ENCODE measurements at regions not wholly inside any gene's neighbourhood (a gene's known extent, or its start where the extent isn't known, plus 50 kb on each side); places are given as distances from the start of the nearest gene placed in this dataset.

DNA sequence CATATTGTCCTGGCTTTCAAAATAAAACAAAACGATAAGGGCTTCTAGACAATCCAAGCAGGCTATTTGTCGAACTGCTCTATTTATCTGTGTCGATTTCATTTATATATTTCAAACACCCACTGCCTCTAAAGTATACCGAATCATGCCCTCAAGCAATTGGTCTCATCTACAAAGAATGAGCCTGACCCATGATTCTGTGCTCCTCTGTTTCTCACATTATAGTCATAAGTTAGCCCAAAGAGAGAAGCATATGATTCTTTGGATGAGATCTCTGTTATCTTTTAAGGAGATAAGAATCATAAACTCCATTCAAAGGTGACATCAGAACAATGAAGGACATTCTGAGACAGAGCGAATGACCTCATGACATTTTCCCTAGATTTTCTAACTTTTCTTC lies 191.1 kb downstream of the MAP2K6 start:
- DNase-seq: no peak

DNA sequence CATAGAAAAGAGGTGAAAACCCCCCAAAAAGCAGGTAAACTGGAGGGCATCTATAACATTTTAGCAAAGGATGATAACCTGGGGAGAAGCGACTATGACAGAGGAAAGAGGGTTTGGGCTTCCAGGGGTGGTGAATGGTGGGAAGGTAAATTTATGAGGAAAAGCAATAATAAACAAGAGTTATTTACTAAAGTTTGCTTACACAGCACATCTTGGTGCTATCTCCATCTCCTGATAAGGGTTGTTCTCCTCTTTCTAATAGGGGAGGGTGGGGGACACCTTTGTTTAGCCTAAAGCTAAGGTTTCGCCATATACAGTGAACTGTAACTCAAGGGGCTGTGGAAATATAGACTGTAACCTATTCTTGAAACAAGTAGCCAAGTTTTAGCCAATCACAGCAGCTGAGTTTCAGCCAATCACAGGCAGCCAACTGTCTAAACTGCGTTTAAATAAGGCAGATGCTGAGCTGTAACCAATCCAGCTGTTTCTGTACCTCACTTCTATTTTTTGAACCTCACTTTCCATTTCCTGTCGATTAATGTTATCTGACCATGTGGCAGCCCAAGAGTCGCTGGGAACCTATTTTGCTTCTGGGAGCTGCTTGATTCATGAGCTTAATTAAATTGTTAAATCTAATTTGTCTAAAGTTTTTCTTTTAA lies 191.8 kb downstream of the MAP2K6 start:
- DNase-seq: no peak

- DNase-seq: peak; percentile 58
Observed at GRCh38 chr17:69607162-69607834, 192.8 kb downstream of the MAP2K6 start.

- no peak for DNase-seq
Observed at GRCh38 chr17:69608141-69608540, 193.6 kb downstream of the MAP2K6 start.

DNA sequence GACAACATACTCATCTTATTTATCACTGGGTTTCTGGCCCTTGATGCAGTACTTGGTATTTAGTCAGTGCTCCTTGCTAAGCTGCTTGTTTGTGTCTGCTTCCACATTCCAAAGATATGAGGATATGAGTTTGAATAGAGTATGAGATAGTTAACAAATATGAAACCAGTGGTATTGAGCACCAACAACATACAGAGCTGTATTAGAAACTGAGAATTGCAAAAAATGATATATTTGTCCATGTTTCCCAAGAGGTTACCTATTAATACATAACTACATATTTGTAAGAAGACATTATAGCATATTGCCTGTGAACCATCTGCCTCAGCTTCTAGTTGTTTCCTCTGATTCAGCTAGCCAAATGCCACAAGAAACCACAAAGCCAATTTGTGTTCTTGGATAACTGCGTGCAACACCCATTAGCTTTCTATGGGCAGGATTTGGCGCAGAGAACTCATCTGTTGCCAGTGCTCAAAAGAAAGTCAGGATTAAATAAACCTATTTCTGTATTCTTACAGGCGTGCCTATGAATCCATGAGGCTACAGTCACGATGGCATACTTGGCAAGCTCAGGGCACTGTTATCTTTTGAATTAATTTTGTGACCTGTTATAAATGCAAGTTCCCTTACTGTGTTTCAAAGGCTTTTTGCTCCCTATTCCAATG lies 194.4 kb downstream of the MAP2K6 start:
- DNase-seq: no peak

DNA sequence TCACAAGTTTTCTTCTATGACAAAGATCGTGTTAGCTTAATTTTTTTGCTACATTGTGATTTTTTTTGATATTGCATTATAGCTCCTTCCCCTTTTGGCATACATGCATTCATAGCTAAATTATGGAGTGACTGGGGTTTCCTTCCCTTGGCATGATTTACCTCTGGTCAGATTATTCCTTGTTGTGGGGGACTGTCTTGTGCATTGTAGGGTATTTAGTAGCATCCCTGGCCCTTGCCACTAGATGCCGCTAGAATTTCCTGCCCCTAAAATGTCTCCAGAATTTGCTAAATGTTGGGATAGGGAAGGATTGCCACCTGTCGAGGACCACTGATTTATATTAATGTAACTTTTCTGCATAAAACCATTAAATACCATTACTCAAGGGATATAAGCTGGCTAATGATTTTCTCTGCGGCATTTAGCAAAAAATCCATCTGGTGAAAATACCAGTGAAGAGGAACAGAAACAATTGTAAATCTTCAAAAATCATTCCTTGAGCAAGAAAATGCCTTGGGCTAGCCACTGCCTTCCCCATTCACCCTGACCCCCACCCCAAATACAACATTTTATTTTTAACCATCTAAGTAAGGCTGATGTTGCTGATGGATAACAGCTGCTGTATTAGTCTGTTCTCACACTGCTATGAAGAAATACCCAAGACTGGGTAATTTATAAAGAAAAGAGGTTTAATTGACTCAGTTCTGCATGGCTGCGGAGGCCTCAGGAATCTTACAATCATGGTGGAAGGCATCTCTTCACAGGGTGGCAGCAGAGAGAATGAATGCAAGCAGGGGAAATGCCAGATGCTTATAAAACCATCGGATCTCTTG lies 195.2 kb downstream of the MAP2K6 start:
- DNase-seq: no peak

GRCh38 chr17:69620363-69620762 lies 205.9 kb downstream of the MAP2K6 start:
- DNase-seq: no peak

DNA sequence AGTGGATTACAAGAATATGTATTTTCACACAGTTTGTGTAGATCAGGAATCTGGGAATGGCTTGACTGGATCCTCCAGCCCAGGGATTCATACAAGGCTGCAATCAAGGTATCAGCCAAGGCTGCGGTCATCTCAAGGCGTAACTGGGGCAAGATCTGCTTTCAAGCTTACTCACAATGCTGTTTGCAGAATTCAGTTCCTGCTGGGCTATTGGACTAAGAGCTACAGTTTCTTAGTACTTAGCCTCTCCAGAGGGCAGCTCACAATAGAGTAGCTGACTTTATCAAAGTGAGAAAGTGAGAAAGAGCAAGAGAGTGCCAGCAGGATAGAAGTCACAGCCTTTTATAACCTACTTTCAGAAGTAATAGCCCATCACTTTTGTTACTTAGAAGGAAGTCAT lies 211.0 kb downstream of the MAP2K6 start:
- DNase-seq: no peak

- DNase-seq: no peak
Observed at GRCh38 chr17:69630056-69630635, 215.6 kb downstream of the MAP2K6 start.

GRCh38 chr17:69634844-69635243 lies 220.3 kb downstream of the MAP2K6 start:
- no peak for DNase-seq

DNA sequence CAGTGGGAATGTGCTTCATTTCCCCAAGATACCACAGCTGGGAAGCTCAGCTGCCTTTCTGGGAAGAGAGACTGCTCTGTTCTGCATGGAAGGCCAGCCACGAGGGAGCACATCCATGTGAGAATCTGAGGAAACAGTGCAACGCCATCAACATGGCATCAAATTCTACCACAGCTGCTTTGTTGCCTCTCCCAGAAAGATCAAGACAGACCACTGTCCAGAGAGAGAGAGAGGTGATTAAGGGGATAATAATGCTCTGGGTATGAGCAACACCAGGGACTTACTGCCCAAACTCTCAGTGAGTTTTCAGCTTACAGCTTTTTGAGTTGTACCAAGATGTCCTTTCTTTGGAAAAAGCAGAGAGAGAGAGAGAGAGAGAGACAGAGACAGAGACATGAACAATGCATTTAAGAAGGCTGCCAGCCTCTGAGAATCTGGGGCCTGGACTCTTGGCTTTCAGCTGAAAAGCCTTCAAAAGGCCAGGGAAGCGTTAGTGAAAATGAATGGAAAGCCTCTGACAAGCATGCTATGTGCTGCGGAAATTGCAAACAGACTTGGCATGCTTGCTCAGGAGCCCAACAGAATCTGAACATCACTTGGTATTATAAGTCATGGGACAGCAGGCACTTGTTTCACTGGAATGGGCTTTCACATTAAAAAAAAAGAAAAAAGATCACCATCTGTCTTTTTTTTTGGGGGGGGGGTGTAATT lies 223.1 kb downstream of the MAP2K6 start:
- DNase-seq: no peak

DNA sequence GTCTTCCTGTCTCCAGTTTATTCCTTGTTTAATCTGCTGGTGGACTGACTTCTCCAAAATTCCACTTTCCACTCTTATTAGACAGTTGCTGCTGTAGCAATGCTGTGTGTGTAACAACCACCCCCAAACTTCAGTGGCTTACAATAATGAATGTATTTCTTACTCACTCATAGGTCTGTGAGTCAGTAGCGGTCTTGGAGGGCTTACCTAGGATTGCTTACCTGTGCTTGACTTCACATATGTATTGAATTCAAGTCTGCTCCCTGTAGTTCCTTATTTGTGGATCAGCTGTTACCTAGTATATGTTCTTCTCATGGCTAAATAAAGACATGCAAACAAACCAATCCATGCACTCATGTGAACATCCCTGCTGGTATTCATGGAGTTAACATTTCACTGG lies 224.6 kb downstream of the MAP2K6 start:
- no peak for DNase-seq

DNA sequence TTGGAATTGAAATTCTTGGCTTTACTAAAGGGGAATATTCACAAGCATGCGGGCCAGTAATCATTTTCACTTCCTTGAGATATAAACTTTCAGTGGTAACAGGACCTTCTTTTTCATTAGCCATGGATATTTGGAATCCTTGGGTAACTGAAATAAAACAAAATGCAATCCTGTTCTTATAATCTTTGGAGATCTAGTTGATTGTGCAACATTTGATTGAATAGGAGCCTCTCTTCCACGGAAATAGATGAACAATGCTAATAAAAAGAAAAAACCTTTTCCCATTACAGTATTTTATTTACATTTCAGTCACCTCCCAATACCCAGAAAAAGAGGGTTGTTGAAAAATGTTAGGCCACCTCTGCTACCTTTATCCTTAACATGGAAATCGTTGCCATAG lies 225.6 kb downstream of the MAP2K6 start:
- no peak for DNase-seq

DNA sequence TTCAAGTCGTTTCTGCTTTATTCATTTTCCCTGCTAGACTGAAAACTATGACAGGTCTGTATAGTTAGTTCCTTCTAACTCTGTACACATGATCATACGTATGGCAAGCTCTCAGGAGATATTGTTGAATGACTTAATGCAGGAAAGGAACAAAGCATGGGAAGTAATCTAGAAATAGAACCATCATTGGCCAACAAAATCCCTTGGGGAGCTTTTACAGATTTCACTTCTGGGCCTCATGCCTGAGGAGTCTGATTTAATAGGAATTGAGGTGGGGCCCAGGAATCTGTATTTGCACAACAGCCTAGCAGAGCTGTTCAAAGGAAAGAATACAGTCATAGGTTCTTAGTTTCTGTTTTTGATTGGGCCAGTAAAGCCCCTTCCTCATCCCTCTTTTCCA lies 229.2 kb downstream of the MAP2K6 start:
- no peak for DNase-seq

- no peak for DNase-seq
Observed at GRCh38 chr17:69646729-69647128, 232.2 kb downstream of the MAP2K6 start.

DNA sequence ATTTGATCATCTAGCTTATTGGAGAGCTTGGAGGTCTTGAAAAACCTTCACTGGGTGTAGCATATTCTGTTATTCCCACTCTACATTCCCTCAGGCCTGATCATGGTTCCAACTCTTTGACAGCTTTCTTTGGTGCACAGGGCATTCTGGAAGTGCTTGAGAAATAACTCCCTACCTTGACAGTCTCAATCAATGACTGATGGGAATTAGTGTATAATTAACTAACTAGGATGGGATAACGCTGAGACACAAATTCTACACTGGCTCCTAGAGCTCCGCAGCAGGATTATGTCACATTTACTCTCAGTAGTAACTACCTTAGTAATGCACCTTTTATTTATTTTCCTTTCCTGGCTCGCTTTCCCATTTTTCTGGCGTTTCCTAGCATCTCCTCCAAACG lies 236.4 kb downstream of the MAP2K6 start:
- DNase-seq: no peak

DNA sequence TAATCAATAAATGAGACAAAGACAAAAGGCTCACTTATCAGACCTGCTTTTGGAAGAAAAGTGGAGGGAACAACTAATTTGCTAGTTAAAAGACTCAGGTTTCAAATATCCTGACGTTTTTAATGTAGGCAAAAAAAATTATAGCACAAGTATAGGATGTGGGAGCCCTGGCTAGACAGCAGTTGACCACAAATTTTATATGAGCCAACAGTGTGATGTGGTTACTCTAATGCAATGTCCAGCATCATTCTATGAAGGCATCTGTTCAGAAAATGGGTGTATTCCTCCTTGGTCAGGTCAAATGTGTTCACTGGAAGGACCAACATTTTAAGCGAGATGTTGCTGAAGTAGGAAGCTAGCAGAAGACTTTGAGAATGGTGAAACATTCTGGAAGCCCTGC lies 237.4 kb downstream of the MAP2K6 start:
- DNase-seq: no peak

GRCh38 chr17:69654981-69655855 lies 240.7 kb downstream of the MAP2K6 start:
- DNase-seq: no peak

GRCh38 chr17:69655902-69656301 lies 241.4 kb downstream of the MAP2K6 start:
- DNase-seq: no peak

DNA sequence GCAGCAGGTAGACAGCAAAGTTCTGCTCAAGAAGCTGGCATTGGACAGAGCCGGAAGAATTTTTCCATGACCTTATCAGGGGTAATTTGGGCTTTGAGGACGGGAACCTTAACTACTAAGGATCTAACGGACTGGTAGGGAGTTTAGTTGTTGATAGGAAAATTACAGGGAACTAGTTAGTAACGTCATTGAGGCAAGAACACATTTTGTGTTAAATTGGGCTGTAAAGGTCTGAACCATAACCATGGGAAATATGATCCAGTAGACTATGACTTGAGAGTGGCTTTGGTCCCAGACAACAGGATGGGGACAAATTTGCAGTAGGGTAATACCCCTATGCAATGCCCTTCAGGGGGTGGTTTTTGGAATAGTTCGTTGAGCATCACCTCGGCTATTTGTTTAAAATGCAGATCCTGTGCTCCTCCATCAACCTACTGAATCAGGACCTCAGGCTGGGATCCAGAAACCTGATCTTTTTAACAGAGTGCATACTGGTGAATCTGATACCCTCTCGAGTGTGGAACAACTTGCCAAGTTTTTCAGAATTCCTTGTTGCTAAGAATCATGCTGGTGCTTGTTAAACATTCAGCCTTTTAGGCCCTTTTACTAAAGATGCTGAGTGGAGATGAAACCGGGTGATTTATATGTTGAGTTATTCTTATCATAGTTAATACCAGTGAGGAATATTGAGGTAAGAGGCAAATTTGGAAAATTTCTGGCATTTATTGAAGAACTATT lies 255.1 kb downstream of the MAP2K6 start:
- DNase-seq: no peak

DNA sequence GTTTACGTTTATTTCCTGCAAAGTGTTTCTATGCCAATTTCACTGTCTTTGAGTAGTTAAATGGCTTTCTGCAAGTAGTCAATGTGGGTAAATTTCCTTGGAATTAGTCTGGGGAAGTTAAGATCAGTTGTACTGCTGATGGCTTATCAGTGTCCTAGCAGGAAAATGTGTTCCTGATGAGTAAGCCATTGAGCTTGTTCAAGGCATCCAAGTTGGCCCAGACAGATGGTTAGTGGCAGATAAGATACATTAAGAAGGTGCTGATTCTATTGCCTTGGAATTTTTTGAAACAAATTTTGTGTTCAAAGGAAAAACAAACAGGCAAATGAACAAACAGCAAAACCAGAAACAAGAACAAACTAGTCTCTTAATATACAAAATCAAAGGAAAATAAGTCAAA lies 258.4 kb downstream of the MAP2K6 start:
- no peak for DNase-seq

Data from retina (tissue), 1 donor.